ENCODE measurements at regions not wholly inside any gene's neighbourhood (a gene's known extent, or its start where the extent isn't known, plus 50 kb on each side); places are given as distances from the start of the nearest gene placed in this dataset.

DNA sequence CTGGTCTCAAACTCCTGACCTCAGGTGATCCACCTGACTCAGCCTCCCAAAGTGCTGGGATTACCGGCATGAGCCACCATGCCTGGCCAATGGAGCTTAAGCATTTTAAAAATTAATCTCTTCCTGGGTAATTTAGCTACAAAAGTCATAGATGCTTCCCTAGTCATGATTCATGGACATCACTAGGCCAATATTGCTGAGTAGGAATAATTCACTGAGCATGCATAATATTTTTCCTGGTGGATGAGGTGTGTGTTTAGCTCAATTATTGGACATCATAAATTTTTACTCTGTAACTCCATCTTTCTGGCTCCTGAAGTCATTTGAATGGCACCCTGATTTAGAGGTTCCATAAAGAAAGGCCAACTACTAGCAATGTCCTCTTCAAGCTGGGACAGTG, 512.9 kb upstream of the AGTR1 start:
- Mint-ChIP-seq H3K27ac (no peak overlapping the region), H3K27me3 (no peaks in the 10 kb centered on the region), H3K9me3 (no peaks in the 10 kb centered on the region), H3K4me1 (ENCODE audit: low read depth) (no peaks in the 10 kb centered on the region), H3K4me3 (no peak overlapping the region), H3K36me3 (ENCODE audit: low read depth) (no peaks in the 10 kb centered on the region)
- intact Hi-C loops (cut with micrococcal nuclease), result no loop called here

DNA sequence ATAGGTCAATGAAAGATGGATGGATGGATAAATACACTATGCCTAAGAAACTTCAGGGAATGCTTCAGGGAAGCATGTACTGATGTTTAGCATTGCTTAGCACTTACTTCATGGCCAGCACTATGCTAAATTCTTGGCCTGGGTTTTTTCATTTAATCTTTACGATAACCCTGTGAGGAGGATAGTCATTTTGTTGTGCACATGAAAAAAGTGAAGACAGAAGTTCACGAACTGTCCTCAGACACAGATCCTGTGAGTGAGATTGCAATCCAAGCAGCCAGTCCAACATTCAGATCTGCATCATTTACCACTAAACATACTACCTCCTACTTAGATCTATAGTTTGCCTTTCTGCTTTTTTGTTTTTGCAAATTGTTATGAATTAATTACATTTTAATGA, 510.8 kb upstream of the AGTR1 start:
- Mint-ChIP-seq H3K4me1 (ENCODE audit: low read depth) (no peaks in the 10 kb centered on the region), H3K27me3 (no peaks in the 10 kb centered on the region), H3K9me3 (no peaks in the 10 kb centered on the region), H3K27ac (no peak overlapping the region), H3K4me3 (no peak overlapping the region), H3K36me3 (ENCODE audit: low read depth) (no peaks in the 10 kb centered on the region)
- intact Hi-C loops (cut with micrococcal nuclease), result no loop called here

DNA sequence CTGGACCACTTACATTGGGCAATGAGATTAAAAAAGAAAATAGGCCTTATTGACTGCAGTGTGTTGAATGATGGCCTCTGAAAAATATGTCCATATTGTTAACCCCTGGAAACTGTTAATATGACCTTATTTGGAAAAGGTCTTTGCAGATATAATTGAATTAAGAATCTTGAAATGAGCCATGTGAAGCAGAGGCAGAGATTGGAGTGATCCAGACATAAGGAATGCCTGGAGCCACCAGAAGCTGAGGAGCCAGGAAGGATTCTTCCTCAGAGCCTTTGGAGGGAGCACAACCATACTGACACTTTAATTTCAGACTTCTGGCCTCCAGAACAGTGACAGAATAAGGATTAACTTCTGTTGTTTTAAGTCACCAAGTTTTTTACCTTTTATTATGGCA, 510.4 kb upstream of the AGTR1 start:
- Mint-ChIP-seq H3K36me3 (ENCODE audit: low read depth) (no peaks in the 10 kb centered on the region), H3K9me3 (no peaks in the 10 kb centered on the region), H3K27ac (no peak overlapping the region), H3K27me3 (no peaks in the 10 kb centered on the region), H3K4me3 (no peak overlapping the region), H3K4me1 (ENCODE audit: low read depth) (no peaks in the 10 kb centered on the region)
- intact Hi-C loops (cut with micrococcal nuclease), result no loop called here

DNA sequence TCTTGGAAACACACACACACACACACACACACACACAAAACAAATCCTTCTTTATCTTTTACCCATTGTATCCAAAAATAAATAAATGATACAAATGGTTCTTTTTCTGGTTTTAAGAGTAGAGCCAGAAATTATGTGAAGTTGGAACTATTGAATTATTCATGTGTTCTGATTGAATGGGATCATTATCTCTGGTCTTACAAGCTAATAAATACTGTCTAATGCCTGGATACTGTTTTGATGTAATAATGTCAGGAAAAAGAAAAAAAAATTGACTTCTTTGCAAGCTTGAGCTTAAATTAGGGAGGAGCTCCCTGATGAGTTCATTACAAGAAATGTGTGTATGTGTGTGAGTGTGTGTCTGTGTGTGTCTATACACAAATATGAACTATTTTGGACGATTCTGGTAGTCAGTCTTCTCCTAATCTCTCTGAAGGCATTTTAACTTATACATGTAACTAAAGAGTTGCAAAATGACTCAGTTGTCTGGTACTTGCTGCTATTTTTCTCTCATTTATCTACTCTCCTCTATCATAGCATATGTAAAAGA, 507.2 kb upstream of the AGTR1 start:
- Mint-ChIP-seq H3K9me3 (no peaks in the 10 kb centered on the region), H3K4me1 (ENCODE audit: low read depth) (no peaks in the 10 kb centered on the region), H3K36me3 (ENCODE audit: low read depth) (no peaks in the 10 kb centered on the region), H3K4me3 (no peak overlapping the region), H3K27me3 (no peaks in the 10 kb centered on the region), H3K27ac (no peak overlapping the region)
- intact Hi-C loops (cut with micrococcal nuclease), result no loop called here

DNA sequence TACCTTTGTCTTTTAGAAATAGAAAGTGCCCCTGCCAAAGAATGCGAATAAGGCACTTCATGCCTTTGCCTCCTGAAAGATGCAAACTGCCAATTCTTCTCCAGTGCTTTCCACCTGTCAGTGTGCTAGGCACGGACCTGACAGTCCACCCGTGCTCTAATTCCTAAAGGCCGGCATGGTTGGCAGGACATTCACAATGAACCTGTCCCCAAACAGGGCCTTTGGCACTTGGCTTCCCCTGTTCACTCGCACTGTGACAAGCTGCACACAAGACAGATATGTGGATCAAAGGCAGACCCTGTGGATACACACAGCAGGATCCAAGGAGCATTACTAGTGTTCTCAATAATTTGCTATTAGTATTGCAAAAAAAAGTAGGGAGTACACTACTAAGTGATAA, 505.7 kb upstream of the AGTR1 start:
- no peaks in the 10 kb centered on the region for H3K36me3 Mint-ChIP-seq (ENCODE audit: low read depth)
- H3K27me3 Mint-ChIP-seq, result no peaks in the 10 kb centered on the region
- H3K27ac Mint-ChIP-seq, result no peak overlapping the region
- H3K4me3 Mint-ChIP-seq, result no peak overlapping the region
- H3K9me3 Mint-ChIP-seq, result no peaks in the 10 kb centered on the region
- intact Hi-C loops (cut with micrococcal nuclease), result no loop called here
- no peaks in the 10 kb centered on the region for H3K4me1 Mint-ChIP-seq (ENCODE audit: low read depth)

DNA sequence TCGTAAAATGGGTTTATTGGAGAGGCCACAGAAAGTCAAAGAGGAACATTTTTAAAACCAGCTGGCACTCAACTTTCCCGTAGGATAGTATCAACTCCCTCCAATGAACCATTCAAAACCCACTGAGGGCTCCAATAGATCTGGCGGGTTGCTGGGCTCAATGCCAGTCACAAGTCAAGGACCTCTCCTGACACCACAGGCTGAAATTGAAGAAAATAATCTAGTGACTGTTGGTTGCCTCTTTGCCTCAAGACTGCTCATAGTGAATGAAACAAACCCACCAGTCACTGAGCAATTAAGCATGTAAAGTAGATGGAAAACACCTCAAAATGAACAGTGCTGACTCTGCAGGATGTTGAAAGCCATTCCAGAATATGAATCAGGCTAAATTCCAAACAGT, 500.6 kb upstream of the AGTR1 start:
- Mint-ChIP-seq H3K27ac (no peak overlapping the region), H3K27me3 (no peaks in the 10 kb centered on the region), H3K4me3 (no peak overlapping the region), H3K36me3 (ENCODE audit: low read depth) (no peaks in the 10 kb centered on the region), H3K9me3 (peaks cover 11% of the 10 kb centered on the region), H3K4me1 (ENCODE audit: low read depth) (no peaks in the 10 kb centered on the region)
- intact Hi-C loops (cut with micrococcal nuclease), result no loop called here

DNA sequence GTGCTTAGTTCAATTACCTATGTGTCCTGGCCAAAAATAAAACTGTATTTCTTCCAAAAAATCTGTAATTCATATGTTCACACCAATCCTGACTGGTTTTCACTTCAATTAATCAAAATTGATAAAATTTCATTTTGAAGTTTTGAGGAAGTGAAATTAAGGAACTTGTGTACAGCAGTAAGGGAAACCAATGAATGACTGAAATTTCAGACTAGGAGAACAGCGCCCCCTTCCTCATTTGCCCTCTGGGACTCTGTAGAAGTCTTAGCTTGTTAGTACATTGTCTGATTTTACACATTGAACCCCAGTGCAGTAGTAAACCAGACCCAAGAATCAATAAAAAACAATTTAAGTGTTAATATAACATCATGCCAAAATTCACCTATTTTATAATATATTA, 495.3 kb upstream of the AGTR1 start:
- H3K27ac Mint-ChIP-seq, result no peak overlapping the region
- H3K36me3 Mint-ChIP-seq (ENCODE audit: low read depth), result no peaks in the 10 kb centered on the region
- H3K4me3 Mint-ChIP-seq, result no peak overlapping the region
- intact Hi-C loops (cut with micrococcal nuclease), result no loop called here
- peaks cover 11% of the 10 kb centered on the region for H3K9me3 Mint-ChIP-seq
- H3K4me1 Mint-ChIP-seq (ENCODE audit: low read depth), result no peaks in the 10 kb centered on the region
- H3K27me3 Mint-ChIP-seq, result no peaks in the 10 kb centered on the region

DNA sequence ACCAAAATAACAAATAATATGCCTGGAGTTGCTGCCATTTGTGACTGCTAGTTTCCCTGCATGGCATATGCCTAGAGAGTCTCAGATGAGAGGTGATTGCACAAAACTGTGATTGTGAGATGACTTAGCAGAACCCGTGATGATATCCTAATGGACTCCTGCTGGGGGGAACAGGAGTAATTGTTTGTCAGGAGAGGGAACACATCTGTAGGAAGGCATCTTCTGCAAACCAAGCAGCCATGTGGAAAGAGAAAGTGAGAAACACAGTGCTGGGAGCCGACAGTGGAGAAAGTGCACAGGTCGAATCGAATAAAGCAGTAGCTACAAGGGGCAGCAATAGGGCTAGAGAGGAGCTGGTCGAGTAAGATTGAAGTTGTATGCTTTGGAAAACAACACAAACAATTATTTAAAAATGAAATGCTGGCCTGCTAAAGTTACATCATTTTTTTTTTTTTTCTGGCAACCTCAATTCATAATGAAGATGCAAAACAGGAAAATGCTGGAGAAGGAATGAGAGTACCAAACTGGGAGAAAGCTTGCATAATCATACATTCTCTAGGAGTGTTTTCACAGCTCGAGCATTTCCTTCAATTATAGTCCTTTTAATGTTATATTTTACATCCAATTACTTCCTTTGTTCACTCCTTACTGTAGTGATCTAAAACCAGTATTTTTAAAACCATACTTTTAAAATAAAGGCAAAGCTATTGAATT, 494.2 kb upstream of the AGTR1 start:
- no peaks in the 10 kb centered on the region for H3K4me1 Mint-ChIP-seq (ENCODE audit: low read depth)
- no peak overlapping the region for H3K4me3 Mint-ChIP-seq
- intact Hi-C loops (cut with micrococcal nuclease), result no loop called here
- H3K9me3 Mint-ChIP-seq, result peaks cover 11% of the 10 kb centered on the region
- H3K36me3 Mint-ChIP-seq (ENCODE audit: low read depth), result no peaks in the 10 kb centered on the region
- no peaks in the 10 kb centered on the region for H3K27me3 Mint-ChIP-seq
- H3K27ac Mint-ChIP-seq, result no peak overlapping the region

DNA sequence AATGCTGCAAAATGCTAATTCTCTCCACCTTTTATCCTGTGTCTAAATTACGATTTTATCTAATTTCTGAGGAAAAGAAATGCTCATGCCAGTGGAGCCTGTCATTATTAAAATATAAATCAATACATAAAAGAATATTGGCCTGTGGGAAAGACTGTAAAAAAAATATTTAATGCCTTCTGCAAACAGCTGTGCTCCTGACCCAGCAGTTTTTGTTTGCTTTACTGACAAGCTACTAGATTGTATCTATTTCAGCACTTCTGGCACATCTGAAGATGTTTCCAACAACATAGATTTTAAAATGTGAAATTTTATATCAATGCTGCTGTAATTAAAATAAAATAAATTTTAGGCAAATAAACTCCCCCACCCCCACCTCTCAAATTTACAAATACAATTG, 493.6 kb upstream of the AGTR1 start:
- H3K9me3 Mint-ChIP-seq, result peaks cover 11% of the 10 kb centered on the region
- H3K27me3 Mint-ChIP-seq, result no peaks in the 10 kb centered on the region
- no peak overlapping the region for H3K27ac Mint-ChIP-seq
- intact Hi-C loops (cut with micrococcal nuclease), result no loop called here
- H3K36me3 Mint-ChIP-seq (ENCODE audit: low read depth), result no peaks in the 10 kb centered on the region
- H3K4me3 Mint-ChIP-seq, result no peak overlapping the region
- no peaks in the 10 kb centered on the region for H3K4me1 Mint-ChIP-seq (ENCODE audit: low read depth)

DNA sequence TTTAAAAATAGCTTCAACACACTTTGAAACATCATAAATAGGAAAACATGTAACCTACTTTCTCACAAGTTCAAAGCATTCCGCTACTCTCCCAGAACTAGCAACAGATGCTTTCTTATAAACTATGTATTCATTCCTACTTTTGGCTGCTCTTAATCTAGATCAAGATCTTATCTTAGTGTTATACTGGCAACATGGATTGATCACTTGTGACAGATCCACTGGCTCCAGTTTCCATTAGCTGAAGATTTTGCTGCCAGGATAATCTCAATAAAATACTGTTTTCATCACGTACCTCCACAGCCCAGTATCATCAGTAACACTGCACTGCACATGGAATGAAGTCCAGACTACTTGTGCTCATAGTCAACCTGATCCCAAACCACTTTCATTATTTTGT, 491.7 kb upstream of the AGTR1 start:
- Mint-ChIP-seq H3K27me3 (no peaks in the 10 kb centered on the region), H3K4me1 (ENCODE audit: low read depth) (no peaks in the 10 kb centered on the region), H3K27ac (no peak overlapping the region), H3K4me3 (no peak overlapping the region), H3K9me3 (no peaks in the 10 kb centered on the region), H3K36me3 (ENCODE audit: low read depth) (no peaks in the 10 kb centered on the region)
- intact Hi-C loops (cut with micrococcal nuclease), result no loop called here

DNA sequence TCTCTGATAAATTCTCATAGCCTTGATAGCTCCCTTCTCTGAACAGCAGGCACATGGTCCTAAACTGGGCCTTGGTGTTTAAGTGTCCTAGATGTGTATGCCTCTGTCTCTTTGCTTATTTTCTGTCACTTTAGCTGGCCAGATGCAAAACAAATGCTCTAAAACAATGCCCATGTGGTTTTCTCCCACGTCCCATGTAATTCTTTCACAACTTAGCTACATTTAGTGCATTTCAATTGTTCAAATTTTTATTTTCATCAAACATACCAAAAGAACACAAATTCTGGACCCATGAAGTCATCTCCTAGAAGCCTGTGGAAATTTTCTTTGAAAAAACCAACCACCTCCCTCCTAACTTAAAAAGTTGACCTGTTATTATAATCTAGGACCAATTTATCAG, 491.3 kb upstream of the AGTR1 start:
- no peaks in the 10 kb centered on the region for H3K9me3 Mint-ChIP-seq
- no peaks in the 10 kb centered on the region for H3K36me3 Mint-ChIP-seq (ENCODE audit: low read depth)
- no peaks in the 10 kb centered on the region for H3K4me1 Mint-ChIP-seq (ENCODE audit: low read depth)
- no peaks in the 10 kb centered on the region for H3K27me3 Mint-ChIP-seq
- no peak overlapping the region for H3K27ac Mint-ChIP-seq
- H3K4me3 Mint-ChIP-seq, result no peak overlapping the region
- intact Hi-C loops (cut with micrococcal nuclease), result no loop called here

DNA sequence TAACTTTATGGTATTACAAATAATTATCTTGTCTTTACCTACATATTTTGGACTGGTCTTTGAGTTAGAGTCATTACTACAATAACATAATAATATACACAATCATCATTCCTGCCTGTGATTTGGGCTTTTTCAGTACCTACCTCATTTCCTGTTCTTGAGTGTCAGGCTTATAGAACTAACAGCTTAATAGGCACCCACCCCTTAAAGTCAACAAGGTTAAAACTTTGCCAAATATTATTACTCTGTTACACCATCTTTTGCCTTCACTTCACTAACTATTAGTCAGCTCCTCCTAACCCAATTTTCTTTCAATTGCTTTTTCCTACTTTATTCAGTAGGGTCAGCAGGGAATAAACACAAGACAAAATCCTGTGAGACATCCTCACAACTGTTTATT, 488.7 kb upstream of the AGTR1 start:
- intact Hi-C loops (cut with micrococcal nuclease), result no loop called here
- H3K36me3 Mint-ChIP-seq (ENCODE audit: low read depth), result no peaks in the 10 kb centered on the region

DNA sequence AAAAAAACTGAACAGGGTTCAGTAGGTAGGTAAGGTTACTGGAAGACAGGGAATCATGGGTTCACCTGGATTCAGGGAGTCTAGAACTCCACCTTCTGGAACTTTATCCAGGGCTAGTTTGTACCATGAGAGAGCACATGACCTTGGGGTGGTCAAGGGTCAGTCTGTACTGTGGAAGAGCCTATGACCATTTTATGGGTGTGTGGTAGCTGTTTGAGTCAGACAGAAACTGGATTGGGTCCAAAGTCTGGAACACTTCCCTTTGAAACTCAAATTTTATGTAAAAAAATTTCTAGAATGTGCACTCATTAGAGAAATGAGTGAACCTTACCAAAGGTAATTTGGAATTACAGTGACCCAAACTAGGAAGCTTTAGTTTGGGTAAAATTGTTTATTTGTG, 486.0 kb upstream of the AGTR1 start:
- intact Hi-C loops (cut with micrococcal nuclease), result no loop called here
- no peaks in the 10 kb centered on the region for H3K9me3 Mint-ChIP-seq
- no peak overlapping the region for H3K27ac Mint-ChIP-seq
- no peaks in the 10 kb centered on the region for H3K27me3 Mint-ChIP-seq
- H3K4me1 Mint-ChIP-seq (ENCODE audit: low read depth), result no peaks in the 10 kb centered on the region
- H3K36me3 Mint-ChIP-seq (ENCODE audit: low read depth), result no peaks in the 10 kb centered on the region
- no peak overlapping the region for H3K4me3 Mint-ChIP-seq

More for the DNA sequence above, 488.7 kb upstream of the AGTR1 start:
- Mint-ChIP-seq H3K9me3 (no peaks in the 10 kb centered on the region), H3K4me3 (no peak overlapping the region), H3K27ac (no peak overlapping the region), H3K4me1 (ENCODE audit: low read depth) (no peaks in the 10 kb centered on the region), H3K27me3 (no peaks in the 10 kb centered on the region)

DNA sequence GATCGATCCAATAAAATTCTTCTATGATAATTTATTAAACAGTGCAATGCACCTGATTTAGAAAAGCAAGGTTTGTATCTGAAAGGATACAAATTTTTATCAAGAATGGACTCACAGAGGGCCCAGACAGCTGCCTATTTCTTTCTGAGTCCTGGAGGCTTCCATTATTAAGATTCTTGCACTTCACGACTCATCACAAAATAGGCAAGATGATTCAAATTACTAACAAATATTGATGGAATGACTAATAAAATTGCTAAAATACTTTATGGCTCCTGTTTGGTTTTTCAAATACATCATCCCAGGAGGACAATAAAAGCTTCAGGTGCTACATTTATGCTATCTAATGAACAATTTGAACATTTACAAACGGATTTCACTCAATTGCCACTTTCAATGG, 483.0 kb upstream of the AGTR1 start:
- no peaks in the 10 kb centered on the region for H3K27me3 Mint-ChIP-seq
- no peaks in the 10 kb centered on the region for H3K4me1 Mint-ChIP-seq (ENCODE audit: low read depth)
- intact Hi-C loops (cut with micrococcal nuclease), result no loop called here

DNA sequence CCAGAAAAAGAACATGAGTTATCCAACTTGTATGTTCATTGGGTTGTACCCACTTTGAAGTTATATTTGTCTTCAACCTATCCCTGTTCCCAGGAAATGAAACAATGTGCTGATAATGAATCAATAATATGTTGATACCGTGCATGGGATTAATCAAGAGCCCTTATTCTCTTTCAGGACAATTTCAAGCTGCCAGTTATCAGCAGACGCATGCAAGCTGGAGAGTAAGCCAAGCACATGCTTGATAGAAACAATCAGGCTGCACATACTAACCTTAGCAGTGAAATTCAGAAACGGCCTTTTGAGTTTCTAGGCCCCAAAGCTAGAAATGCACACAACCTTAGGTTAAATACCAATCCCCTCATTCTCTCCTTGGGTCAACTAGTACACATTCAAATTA, 480.4 kb upstream of the AGTR1 start:
- Mint-ChIP-seq H3K27me3 (no peaks in the 10 kb centered on the region), H3K4me1 (ENCODE audit: low read depth) (no peaks in the 10 kb centered on the region), H3K36me3 (ENCODE audit: low read depth) (no peaks in the 10 kb centered on the region), H3K27ac (no peak overlapping the region), H3K9me3 (no peaks in the 10 kb centered on the region), H3K4me3 (no peak overlapping the region)
- intact Hi-C loops (cut with micrococcal nuclease), result no loop called here

More for the DNA sequence above, 483.0 kb upstream of the AGTR1 start:
- Mint-ChIP-seq H3K27ac (no peak overlapping the region), H3K9me3 (no peaks in the 10 kb centered on the region), H3K36me3 (ENCODE audit: low read depth) (no peaks in the 10 kb centered on the region), H3K4me3 (no peak overlapping the region)
